Stimulated activated CD4-positive, alpha-beta T cell treated with anti-CD3 and anti-CD28 coated beads, TNF-alpha, amount 100 ng/mL, for 4 hours (primary cell): ENCODE measurements at regions not wholly inside any gene's neighbourhood (a gene's known extent, or its start where the extent isn't known, plus 50 kb on each side); places are given as distances from the start of the nearest gene placed in this dataset.

ENCODE experiments used
- DNase-seq, 3 experiments: peaks; one replicate each; pipeline ENCODE4 v3.0.0-alpha.2; 2020; ENCODE audit warnings: low read depth in 3 of 3

DNA sequence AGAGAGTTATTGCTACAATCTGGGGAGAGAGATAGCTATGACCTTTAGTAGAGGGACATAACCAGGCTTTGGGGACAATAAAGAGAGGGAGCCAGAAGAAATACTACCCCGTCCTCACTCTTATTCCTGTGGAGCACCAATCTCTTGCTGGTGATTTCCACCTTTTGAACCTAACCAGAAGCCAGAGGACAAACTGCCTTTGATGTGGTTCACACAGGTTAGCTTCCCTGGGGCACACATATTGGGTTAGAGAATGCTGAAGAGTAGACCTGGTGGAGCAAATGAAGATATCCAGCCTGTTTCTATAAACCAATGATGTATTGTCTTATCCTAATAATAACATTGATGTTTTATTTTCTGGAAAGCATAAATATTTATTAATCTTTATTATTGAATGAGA lies 399.3 kb downstream of the HTR7 start:
- no peak for DNase-seq

DNA sequence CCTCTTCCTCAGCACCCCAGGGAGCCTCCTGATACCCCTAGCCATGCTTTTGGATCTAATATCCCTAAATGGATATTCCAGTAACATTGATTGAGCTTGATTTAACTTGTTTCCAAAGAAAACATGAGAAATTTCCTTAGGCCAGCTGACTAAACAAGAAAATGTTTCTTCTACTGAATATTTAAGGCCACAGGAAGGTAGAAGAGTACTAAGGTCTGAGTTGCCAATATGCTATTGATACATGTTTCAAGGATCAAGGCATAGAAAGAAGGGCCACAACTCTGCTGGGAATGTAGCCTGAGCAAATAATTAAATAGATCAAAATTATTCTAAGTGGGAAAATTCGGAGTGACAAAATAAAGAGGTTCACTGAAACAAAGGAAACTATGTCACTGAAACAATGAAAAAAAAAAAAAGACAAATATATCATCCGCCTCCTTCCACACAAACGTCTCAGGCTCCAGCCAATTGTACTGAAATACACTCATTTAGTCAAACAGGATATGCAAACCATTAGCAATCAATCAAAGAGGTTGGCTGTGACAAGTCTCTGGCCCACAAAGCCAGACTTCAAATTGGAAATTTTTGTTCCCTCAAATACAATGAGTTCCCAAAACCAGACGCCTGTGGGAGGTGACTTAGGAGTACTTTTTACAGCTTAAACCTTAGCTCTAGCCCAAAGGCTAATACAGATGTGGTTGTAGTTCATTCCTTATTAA lies 396.2 kb downstream of the HTR7 start:
- no peak for DNase-seq

DNA sequence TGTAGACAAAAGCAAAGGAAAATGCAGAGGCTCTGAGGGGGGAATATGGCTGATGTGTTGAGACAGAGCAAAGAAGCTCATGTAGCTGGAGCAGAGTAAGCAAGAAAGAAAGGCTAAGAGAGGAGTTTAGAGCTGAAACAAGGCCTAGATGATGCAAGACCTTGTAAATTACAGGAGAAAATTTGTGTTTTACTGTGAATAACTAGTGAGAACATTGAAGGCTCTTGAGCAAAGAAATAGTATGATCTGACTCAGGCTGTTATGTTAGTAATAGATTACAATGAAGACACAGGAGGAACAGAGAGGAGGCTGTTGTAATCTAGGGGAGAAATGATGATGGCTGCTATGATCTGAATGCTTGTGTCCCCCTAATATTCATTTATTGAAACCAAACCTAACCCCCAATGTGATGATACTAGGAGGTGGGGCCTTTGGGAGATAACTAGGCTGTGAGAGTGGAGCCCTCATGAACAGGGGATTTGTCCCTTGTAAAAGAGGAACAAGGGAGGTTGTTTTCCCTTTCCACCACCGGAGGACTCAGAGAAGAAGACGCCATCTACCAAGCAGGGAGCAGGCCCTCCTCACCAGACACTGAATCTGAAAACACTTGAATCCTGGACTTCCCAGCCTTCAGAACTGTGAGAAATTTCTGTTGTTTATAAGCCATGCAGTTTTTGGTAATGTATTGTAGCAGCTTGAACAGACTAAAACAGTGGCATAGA lies 394.9 kb downstream of the HTR7 start:
- no peak for DNase-seq

DNA sequence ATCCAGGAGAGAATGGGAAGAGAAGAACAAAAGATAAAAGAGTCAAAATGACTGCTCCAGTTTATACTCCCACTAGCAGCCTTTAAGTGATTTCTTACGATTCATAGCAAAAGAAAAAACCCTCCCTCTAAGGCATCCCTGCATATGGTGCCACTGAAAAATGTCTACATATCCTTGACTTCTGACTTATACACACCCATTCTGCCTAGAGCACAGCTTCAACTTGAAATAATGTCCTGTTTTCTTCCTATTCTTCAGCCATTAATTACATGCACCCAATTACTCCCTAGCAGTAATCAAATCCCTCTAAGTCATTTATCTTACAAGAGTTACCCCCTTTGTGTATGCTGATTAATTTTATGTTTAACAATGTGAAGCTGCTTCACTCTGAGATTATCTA lies 393.5 kb downstream of the HTR7 start:
- no peak for DNase-seq

DNA sequence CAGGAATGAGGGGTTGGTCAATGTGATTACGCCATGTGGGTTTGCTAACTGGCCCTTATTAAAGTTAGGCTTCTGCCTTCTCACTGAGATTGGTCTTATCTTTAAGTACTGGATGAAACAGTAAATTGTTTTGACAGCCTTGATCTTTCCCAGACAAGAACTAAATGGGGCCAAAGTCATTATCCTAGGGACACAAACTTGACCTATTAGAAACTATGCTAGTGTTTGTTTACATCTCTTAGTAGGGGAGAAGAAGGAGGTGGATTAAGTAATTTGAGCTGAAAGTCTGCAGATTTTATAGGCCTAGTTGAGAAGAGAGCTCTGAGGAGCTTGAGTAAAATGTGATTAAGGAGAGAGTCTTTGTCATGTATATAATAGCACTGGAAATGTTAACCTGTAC lies 386.9 kb downstream of the HTR7 start:
- DNase-seq: no peak

DNA sequence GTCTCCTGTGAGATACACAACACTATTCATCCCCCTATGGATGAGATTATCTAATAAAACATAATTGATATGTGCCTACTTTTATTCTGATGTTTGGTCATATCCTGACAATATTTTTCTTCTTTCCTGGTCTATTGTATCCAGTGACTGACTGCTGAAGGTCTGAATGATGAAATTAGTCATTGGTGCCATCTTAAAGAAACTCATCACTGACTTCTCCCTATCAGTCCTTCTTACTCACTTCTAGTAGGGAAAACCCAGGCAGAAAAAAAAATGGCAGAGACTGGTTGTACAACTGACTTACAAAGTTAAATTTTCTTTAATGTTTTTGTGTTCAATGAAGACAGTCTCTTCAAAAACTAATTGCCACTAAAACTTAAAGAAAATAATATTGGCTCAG lies 377.4 kb downstream of the HTR7 start:
- no peak for DNase-seq

DNA sequence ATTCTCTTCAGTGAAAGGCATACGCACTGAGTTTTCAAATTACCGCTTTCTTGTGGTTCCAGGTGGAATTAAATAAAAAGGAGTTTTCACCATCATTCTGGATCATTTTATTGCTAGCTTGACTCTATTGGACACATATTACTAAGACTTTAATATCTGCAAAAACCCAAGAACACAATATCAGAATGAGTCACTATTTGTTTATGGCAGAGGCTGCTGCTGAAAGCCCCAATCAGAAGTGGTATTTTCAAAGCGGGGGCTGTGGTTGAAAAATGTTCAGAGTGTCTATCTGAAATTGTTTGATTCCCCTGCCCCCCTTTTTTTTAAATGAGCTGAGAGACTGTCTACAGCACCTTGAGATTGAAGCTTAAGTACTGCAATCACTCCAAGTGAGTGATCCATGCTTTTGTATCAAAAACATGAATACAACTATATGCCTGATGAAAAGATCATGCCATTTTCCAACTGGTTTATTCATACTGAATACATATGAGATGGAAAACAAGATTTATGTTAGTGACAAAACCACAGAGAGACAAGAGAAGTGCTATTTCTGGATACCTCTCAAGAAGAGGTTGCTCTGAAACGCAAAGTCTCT lies 376.4 kb downstream of the HTR7 start:
- no peak for DNase-seq

DNA sequence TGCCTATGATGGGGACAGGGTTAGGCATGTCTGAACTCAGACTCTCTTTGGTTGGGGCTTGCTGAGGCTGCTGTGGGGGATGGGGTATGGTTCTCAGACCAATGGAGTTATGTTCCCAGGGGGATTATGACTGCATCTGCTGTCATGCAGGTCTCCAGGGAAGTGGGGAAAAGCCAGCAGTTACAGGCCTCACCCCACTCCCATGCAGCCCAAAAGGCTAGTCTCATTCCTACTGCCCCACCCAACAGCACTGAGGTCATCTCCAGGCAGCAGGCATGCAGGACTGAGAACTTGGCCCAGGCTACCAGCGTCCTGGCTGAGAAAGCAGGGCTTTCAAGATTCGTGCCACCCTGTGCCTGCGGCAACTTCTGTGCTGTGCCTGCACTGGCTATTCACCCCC lies 373.3 kb downstream of the HTR7 start:
- no peak for DNase-seq

DNA sequence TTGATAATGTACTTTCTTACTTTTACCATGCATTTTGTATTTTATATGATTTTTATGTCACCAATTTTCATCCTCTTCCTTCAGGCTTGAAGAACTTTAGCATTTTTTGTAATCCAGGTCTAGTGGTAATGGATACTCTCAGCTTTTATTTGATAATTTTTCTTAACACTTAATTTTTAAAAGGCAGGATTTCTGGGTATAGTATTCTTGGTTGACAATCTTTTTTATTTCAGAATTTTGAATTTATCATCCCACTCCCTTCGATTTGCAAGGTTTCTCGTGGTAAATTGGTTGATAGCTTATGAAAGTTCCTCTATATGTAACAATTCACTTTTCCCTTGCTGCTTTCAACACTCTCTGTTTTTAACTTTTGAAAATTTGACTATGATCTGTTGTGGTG lies 363.7 kb downstream of the HTR7 start:
- DNase-seq: no peak

DNA sequence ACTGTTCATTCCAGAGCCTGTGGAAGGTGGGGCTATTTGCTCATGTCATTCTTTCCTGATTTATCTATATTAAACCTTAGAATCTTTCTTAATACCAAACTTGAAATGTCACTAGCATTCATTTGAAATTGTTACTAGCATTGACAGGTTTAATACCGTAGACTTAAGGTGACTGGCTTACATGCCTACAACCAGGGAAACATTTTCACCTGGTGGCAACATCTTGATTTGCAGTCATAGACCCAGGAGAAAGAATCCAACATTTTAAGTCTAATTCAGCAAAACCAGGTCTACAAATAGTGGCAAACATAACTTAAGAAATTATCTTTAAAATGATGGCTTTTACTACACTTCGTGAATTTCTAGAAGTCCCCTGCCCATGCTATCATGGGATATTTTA lies 353.7 kb downstream of the HTR7 start:
- no peak for DNase-seq

DNA sequence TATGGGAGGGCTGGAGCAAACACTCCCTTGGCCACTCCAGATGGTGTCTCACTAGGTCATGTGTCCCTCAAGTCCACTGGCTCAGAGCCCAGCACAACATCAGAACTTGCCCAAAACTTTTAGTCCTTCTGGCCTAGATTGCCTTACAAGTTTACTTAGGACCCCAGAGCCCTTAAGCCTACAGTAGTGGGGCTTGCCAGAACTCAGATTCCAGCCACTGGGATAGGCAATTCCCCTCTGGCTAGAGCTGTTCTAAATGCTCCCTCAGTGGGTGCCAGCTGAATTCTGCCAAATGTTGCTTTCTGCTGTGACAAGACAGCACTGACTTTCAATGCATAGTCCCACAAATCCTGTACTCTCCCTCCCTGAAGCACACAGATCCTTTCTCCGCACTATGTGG lies 331.1 kb downstream of the HTR7 start:
- DNase-seq: no peak

DNA sequence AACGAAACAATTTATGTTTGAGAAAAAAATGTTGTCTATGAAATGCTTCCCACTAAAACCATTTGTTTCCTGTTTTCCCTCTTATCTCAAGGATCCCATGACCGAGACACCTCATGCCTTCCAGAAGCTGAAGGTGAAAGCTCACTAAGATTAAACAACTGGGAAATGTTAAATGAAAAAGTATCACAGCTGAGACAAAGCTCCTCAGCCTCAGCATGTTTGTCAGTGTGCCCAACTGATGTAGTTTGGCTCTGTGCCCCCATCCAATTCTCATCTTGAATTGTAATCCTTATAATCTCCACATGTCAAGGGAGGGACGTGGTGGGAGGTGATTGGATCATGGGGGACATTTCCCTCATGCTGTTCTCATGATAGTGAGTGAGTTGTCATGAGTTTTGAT lies 327.3 kb downstream of the HTR7 start:
- no peak for DNase-seq

DNA sequence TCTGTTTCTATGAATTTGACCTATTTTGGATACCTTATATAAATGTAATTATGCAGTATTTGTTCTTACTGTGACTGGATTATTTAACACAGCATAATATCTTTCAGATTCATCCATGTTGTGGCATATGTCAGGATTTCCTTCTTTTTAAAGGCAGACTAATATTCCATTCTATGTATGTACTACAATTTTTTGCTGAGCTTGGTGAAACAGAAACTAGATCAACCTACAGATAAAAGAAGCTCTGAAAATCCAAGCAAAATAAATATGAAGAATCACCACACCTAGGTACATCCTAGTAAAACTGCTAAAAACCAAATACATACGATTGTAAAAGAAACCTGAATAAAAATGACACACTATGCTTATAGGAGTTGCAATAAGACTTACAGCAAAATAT lies 300.5 kb downstream of the HTR7 start:
- no peak for DNase-seq

DNA sequence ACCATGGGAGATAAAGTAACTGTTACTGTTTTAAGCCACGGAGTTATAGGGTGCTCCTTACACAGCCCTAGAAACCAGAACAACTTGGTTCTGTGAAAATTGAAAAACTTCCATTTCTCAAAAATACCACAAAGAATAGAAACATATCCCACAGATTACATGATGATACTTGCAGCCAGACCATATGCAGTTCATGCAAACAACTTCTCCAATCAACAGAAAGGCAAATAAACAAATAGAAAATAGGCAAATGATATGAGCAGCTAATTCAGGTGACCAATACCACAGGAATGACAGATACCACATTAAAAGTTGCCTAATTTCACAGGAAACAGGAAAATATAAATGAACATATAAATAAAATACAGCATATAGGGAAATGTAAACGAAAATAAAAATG lies 297.5 kb downstream of the HTR7 start:
- DNase-seq: no peak

DNA sequence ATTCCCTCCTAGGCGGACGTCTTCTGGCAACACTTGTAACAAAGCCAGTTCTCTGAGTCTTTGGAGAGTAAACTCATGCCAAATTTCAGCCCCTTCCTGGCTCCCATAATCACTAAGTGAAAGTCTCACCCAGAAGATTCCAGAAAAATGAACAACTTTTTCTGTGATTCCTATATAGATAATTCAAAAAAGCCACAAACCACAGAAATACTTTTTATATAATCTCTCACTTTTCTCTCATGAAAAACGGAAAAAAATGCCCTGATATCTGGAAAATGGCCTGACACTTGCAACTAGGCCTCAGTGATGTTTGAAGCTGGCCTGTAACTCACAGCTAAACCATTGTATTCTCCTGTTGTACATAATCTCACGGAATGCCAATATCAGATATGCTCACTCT lies 296.2 kb downstream of the HTR7 start:
- no peak for DNase-seq

DNA sequence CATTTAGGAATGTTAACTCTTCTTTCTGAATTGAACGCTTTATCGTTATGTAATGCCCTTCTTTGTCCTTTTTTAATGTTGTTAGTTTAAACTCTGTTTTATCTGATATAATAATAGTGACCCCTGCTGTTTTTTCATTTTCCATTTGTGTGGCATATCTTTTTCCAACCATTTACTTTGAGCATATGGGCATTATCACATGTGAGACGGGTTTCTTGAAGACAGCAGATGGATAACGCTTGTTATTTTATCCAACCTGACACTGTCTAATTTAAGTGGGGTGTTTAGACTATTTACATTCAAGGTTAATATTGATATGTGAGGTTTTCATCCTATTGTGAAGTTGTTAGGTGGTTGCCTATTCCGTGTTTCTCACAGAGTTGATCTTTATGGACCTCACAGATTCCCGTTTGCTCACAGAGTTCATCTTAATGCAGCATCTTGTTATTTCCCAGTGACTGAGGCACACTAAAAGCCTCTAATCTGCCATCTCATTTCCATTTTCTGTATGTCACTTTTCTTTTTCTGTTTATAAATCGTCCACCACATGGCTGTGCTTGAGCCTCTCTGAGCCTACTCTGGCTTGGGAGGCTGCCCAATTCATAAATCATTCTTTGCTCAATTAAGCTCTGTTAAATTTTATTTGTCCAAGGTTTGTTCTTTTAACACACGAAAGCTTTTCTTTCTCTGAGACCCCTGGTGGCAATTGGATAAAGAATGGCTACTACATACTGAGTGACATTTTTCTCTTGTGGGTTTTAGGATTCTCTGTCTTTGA lies 286.2 kb downstream of the HTR7 start:
- no peak for DNase-seq

DNA sequence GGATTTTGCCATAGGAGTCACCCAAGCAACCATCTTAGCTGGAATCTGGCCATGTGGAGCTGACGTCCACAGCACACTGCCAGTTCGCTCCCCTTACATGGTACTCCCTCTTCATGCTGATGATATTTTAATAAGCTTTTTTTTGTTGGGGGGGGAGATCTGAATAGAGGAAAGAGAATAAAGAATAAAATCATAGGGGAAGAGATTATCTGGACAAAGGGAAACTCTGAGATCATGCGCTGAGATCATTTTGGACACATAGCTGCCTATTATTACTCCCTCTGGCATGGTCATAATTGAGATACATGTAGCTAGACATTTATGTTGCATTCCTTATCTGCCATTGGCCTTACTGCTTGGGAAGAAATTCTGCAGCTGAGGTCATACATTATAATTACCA lies 282.7 kb downstream of the HTR7 start:
- no peak for DNase-seq

DNA sequence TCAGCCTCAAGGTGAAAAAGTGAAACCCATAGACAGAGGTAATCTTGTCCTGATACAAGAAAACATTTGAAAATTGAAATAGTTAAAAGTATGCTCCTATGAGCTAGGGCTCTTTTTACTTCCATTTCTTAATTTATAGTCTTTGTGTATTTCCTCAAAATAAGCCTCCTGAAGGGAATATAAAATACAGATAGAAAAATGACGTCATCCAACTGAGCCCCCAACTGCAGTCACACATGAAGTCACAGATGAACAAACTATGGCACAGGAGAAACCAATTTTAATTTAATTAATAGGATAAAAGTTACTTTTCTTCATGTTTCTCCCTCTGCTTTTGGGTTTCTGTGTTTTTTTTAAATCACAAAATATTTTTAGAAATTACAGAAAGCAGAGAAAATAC lies 280.3 kb downstream of the HTR7 start:
- no peak for DNase-seq

DNA sequence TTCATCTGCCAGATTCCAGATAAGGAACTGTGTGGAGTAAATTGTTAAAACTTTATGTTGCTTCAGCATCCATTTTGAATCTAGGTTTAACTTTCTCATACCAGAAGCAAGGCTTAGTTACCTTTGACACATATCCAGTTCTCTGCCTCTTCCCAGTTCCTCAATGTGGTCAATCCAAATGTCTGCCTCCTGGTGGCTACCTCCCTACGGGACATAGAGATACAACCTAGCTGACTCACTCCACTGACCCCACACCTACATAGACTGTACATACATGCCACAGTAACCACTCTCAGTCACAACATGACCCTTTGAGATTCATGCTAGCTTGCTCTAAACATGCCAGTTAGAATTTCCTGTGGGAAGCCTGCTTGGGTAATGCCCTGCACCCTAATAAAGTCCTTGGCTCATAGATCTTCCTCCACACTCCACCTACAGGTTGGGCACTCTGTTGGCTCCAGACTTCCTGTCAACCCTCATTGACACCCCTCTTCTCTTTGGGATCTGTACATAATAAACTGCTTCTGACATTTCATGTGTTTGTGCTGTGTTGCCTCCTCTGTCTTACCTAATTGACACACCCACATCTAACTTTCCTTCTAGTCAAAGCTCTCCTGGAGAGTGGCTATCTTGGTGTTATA lies 278.1 kb downstream of the HTR7 start:
- no peak for DNase-seq

DNA sequence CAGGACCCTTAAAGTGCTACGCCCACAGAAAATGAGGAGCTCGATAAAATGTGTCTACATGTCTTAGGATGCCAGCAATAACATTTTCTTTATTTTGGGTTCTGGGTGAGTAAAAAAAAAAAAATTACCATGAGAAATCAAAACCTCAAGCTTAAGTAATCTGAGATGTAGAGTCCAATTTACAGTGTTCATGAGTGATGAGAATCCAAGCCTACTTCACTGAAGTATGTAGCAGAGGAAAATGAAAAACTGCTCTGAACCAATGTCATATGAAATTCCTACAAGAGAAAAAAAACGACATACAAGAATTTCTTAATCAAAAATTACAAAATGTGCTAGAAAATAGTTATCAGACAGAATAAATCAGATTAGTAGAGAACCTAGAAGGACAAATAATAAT lies 274.4 kb downstream of the HTR7 start:
- DNase-seq: no peak

DNA sequence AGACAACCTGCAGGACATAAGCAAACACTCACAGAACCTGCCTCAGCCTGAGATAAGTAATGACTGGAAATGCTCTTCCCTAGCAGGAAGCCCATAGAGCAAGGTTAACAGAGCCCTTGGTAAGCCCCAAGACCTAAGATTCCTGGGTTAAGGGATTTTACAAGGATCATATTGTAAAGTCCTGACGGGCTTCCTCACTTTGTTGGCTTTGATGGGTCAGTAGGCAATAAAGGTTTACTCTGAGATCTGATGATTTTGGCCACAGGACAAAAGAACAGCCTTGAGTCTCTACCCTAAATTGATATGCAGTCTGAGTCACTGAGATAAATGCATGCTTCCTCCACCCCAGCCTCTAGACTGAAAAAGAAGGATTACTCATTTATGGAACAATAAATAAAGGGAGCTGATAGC lies 270.8 kb downstream of the HTR7 start:
- DNase-seq: no peak

DNA sequence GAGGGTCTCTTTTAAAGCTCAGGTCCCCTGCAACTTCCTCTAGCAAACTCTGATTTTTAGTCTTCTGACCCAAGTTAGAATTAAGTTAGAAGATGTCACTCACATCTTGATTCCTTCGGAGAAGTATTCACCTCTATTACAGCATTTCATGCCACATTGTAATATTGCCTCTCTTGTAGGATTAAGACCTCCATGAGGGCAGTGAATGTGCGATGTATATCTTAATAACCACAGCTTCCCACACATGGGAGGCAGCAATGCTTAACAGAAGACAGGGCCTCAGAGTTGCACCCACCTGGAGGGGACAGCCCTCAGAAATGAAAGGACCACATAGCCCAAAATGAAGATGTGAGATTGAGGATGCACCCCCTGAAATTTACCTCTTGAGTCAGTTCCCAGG lies 270.3 kb downstream of the HTR7 start:
- DNase-seq: no peak
